Brain microvascular endothelial cell (primary cell): ENCODE measurements at regions not wholly inside any gene's neighbourhood (a gene's known extent, or its start where the extent isn't known, plus 50 kb on each side); places are given as distances from the start of the nearest gene placed in this dataset.
"Not testable (repeated sequence)": the region's sequence is repeated elsewhere in the genome, so short reads cannot be mapped to it uniquely, and the experiment has no call there.

ENCODE experiments used
- DNase-seq: peaks from one replicate; pipeline ENCODE4 v3.0.0-alpha.2; 2020
- H3K27ac ChIP-seq: fragments of 250-450 bp; sonication (Bioruptor Pico); 2 replicates; pipeline ENCODE4 v1.5.1; 2020; ENCODE audit warnings: mild to moderate bottlenecking, moderate library complexity
- H3K27me3 ChIP-seq: fragments of 250-450 bp; sonication (Bioruptor Pico); replicated peaks from 2 replicates; pipeline ENCODE4 v1.5.1; 2020; ENCODE audit warnings: mild to moderate bottlenecking
- H3K36me3 ChIP-seq: fragments of 250-450 bp; sonication (Bioruptor Pico); replicated peaks from 2 replicates; pipeline ENCODE4 v1.5.1; 2020; ENCODE audit warnings: mild to moderate bottlenecking
- H3K4me3 ChIP-seq: 2 replicates; pipeline ENCODE4 v1.5.1; 2011; ENCODE audit warnings: low read depth, mild to moderate bottlenecking, control low read depth, low read length, moderate library complexity
- CTCF ChIP-seq: IDR thresholded peaks from 2 replicates; pipeline ENCODE4 v1.5.1; 2011; ENCODE audit warnings: low read depth, mild to moderate bottlenecking, moderate library complexity, low read length, control low read depth, inconsistent platforms; ENCODE audit errors: missing control alignments
- in situ Hi-C: cut with HindIII; loops from 2 replicates; pipeline ENCODE4 v1.10.0; 2017; ENCODE audit warnings: low sequenced_read_pairs, low pct_ligation_motif_present

- no peak for TF ChIP-seq CTCF
- H3K27me3 ChIP-seq, result no peaks in the 10 kb centered on the region
- no peak overlapping the region for H3K27ac ChIP-seq
- in situ Hi-C loops, result no loop called here
- H3K4me3 ChIP-seq, result no peak overlapping the region
- DNase-seq, result no peak
- no peaks in the 10 kb centered on the region for H3K36me3 ChIP-seq
Measured at GRCh38 chr4:62619971-62620370, 1419.8 kb downstream of the ADGRL3 start.

DNA sequence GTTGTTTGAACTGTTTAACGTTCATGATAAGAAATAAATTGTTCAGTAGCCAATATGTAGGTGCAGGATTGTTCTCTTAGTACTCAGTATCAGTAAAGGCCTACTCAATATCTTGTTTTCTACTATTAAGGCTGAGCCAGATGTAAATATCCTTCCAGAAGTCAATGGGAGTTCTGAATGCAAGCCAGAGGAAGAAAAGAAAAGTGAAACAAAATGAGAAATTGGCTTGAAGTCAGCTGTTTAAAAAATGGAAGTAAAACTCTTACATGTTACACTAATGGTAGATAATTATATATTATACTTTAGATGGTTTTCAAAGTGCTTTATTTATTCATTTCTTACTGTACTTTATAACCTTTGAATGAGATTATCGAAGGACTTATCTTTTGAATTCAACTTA, 1417.9 kb downstream of the ADGRL3 start:
- H3K27me3 ChIP-seq, result no peaks in the 10 kb centered on the region
- no peak for TF ChIP-seq CTCF
- in situ Hi-C loops, result no loop called here
- H3K27ac ChIP-seq, result no peak overlapping the region
- no peak overlapping the region for H3K4me3 ChIP-seq
- DNase-seq, result no peak
- no peaks in the 10 kb centered on the region for H3K36me3 ChIP-seq

DNA sequence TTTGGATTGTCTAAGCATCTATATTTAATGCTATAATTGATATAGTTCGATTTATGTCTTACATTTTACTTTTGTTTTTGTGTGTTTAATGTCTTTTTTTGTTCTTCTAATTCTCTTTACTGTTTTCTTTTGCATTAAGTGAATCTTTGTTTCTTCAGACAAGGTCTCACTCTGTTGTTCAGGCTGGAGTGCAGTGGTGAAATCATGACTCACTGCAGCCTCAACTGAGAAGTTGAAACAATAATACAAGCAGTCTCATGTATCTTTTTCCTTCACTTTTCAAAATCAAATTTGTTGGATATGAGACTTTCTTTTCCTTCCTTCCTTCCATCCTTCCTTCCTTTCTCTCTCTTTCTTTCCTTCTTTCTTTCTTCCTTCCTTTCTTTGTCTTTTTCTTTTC, 1401.6 kb downstream of the ADGRL3 start:
- no peak overlapping the region for H3K4me3 ChIP-seq
- no peak overlapping the region for H3K27ac ChIP-seq
- no peak for TF ChIP-seq CTCF
- in situ Hi-C loops, result no loop called here
- no peak for DNase-seq
- H3K27me3 ChIP-seq, result no peaks in the 10 kb centered on the region
- H3K36me3 ChIP-seq, result no peaks in the 10 kb centered on the region

- DNase-seq, H3K27me3 ChIP-seq, H3K27ac ChIP-seq, H3K36me3 ChIP-seq, H3K4me3 ChIP-seq, in situ Hi-C loops: not testable (repeated sequence)
- peak; percentile 22 for TF ChIP-seq CTCF
Measured at GRCh38 chr4:62595265-62595664, 1395.1 kb downstream of the ADGRL3 start.

DNA sequence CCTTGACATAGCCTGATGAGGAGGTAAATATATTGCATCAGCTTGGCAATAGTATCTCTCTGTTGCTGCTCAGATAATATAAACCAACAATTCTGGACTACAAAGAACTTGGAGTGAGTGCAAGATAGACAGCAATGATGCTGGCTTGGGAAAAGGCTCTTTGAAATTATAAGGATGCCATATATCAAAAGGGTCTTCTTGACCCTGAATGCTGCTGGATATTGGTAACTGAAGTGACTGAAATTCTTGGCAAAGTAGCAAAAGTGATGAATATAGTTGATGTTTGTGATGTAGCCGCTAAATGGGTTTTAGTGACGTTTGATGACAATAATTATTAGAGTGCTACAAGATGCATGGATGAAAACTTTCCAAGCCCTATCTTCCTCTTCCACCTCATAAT, 1391.6 kb downstream of the ADGRL3 start:
- Histone ChIP-seq H3K4me3 (no peak overlapping the region), H3K36me3 (no peaks in the 10 kb centered on the region), H3K27ac (no peak overlapping the region), H3K27me3 (no peaks in the 10 kb centered on the region)
- TF ChIP-seq CTCF, result no peak
- in situ Hi-C loops, result no loop called here
- DNase-seq, result no peak

GRCh38 chr4:62588671-62589070, 1388.5 kb downstream of the ADGRL3 start:
- no peaks in the 10 kb centered on the region for H3K36me3 ChIP-seq
- TF ChIP-seq CTCF, result no peak
- in situ Hi-C loops, result no loop called here
- no peak for DNase-seq
- H3K27me3 ChIP-seq, result no peaks in the 10 kb centered on the region
- no peak overlapping the region for H3K4me3 ChIP-seq
- H3K27ac ChIP-seq, result no peak overlapping the region
